ENCODE measurements at regions not wholly inside any gene's neighbourhood (a gene's known extent, or its start where the extent isn't known, plus 50 kb on each side); places are given as distances from the start of the nearest gene placed in this dataset.
"Not testable (repeated sequence)": the region's sequence is repeated elsewhere in the genome, so short reads cannot be mapped to it uniquely, and the experiment has no call there.

- H3K36me3 Mint-ChIP-seq (ENCODE audit: insufficient read depth, unreplicated experiment) = no peaks in the 10 kb centered on the region
- H3K4me1 Mint-ChIP-seq (ENCODE audit: insufficient read depth, unreplicated experiment) = no peaks in the 10 kb centered on the region
- H3K9me3 Mint-ChIP-seq (ENCODE audit: unreplicated experiment) = no peaks in the 10 kb centered on the region
- H3K27ac Mint-ChIP-seq (ENCODE audit: low read depth, unreplicated experiment) = no peak overlapping the region
- DNase-seq (ENCODE audit: unreplicated experiment) = no peak
- ChIA-PET CTCF (interaction anchor here (1.2 kb wide), 1 partner anchor 8 kb away, joined by 4 read pairs; no protein-coding TSS in a partner anchor), POLR2A (no interaction called here)
- intact Hi-C loops (cut with micrococcal nuclease) = no loop called here
- TF ChIP-seq, protein P1, sequence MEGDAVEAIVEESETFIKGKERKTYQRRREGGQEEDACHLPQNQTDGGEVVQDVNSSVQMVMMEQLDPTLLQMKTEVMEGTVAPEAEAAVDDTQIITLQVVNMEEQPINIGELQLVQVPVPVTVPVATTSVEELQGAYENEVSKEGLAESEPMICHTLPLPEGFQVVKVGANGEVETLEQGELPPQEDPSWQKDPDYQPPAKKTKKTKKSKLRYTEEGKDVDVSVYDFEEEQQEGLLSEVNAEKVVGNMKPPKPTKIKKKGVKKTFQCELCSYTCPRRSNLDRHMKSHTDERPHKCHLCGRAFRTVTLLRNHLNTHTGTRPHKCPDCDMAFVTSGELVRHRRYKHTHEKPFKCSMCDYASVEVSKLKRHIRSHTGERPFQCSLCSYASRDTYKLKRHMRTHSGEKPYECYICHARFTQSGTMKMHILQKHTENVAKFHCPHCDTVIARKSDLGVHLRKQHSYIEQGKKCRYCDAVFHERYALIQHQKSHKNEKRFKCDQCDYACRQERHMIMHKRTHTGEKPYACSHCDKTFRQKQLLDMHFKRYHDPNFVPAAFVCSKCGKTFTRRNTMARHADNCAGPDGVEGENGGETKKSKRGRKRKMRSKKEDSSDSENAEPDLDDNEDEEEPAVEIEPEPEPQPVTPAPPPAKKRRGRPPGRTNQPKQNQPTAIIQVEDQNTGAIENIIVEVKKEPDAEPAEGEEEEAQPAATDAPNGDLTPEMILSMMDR (IDR thresholded peaks at IDR 0.05; ENCODE audit: unreplicated experiment) = no peak
- no peak overlapping the region for H3K4me3 Mint-ChIP-seq (ENCODE audit: unreplicated experiment)
- H3K27me3 Mint-ChIP-seq (ENCODE audit: insufficient read depth, unreplicated experiment) = no peaks in the 10 kb centered on the region
- no TSS peak for BruUV-seq (replicated peaks)
Measured at GRCh38 chr10:42722575-42722974, 60.0 kb upstream of the BMS1 start.

- not testable (repeated sequence) for H3K27ac Mint-ChIP-seq (ENCODE audit: low read depth, unreplicated experiment); BruUV-seq (replicated peaks); H3K4me3 Mint-ChIP-seq (ENCODE audit: unreplicated experiment)
Measured at GRCh38 chr10:42723549-42723948, 59.0 kb upstream of the BMS1 start.

GRCh38 chr10:42724660-42725059 lies 57.9 kb upstream of the BMS1 start:
- POLR2A ChIA-PET; H3K4me3 Mint-ChIP-seq (ENCODE audit: unreplicated experiment); intact Hi-C loops (cut with micrococcal nuclease); H3K27ac Mint-ChIP-seq (ENCODE audit: low read depth, unreplicated experiment); H3K4me1 Mint-ChIP-seq (ENCODE audit: insufficient read depth, unreplicated experiment); BruUV-seq (replicated peaks); H3K9me3 Mint-ChIP-seq (ENCODE audit: unreplicated experiment); H3K36me3 Mint-ChIP-seq (ENCODE audit: insufficient read depth, unreplicated experiment); H3K27me3 Mint-ChIP-seq (ENCODE audit: insufficient read depth, unreplicated experiment); DNase-seq (ENCODE audit: unreplicated experiment): not testable (repeated sequence)
- CTCF ChIA-PET = interaction anchor here (1.1 kb wide), 1 partner anchor 296 kb away, joined by 3 read pairs; no protein-coding TSS in a partner anchor

More at GRCh38 chr10:42723549-42723948, 59.0 kb upstream of the BMS1 start:
- CTCF ChIA-PET = interaction anchor here (0.6 kb wide), 1 partner anchor 10 kb away, joined by 3 read pairs; no protein-coding TSS in a partner anchor
- H3K4me1 Mint-ChIP-seq (ENCODE audit: insufficient read depth, unreplicated experiment); H3K9me3 Mint-ChIP-seq (ENCODE audit: unreplicated experiment); DNase-seq (ENCODE audit: unreplicated experiment); H3K36me3 Mint-ChIP-seq (ENCODE audit: insufficient read depth, unreplicated experiment); intact Hi-C loops (cut with micrococcal nuclease); H3K27me3 Mint-ChIP-seq (ENCODE audit: insufficient read depth, unreplicated experiment); POLR2A ChIA-PET: not testable (repeated sequence)

- peaks cover 4% of the 10 kb centered on the region for H3K9me3 Mint-ChIP-seq (ENCODE audit: unreplicated experiment)
- no peak overlapping the region for H3K27ac Mint-ChIP-seq (ENCODE audit: low read depth, unreplicated experiment)
- no peaks in the 10 kb centered on the region for H3K27me3 Mint-ChIP-seq (ENCODE audit: insufficient read depth, unreplicated experiment)
- BruUV-seq (replicated peaks) = no TSS peak
- H3K4me3 Mint-ChIP-seq (ENCODE audit: unreplicated experiment) = no peak overlapping the region
- intact Hi-C loops (cut with micrococcal nuclease) = no loop called here
- H3K36me3 Mint-ChIP-seq (ENCODE audit: insufficient read depth, unreplicated experiment) = no peaks in the 10 kb centered on the region
- TF ChIP-seq, protein P1 (IDR thresholded peaks at IDR 0.05; ENCODE audit: unreplicated experiment) = no peak
- ChIA-PET POLR2A (no interaction called here), CTCF (no interaction called here)
- no peaks in the 10 kb centered on the region for H3K4me1 Mint-ChIP-seq (ENCODE audit: insufficient read depth, unreplicated experiment)
- no peak for DNase-seq (ENCODE audit: unreplicated experiment)
Measured at GRCh38 chr10:42732266-42732665, 50.3 kb upstream of the BMS1 start.
